HCT116 (cell line): ENCODE measurements at regions not wholly inside any gene's neighbourhood (a gene's known extent, or its start where the extent isn't known, plus 50 kb on each side); places are given as distances from the start of the nearest gene placed in this dataset.

Source experiments
- TF ChIP-seq, protein P1 (sequence below), 3 experiments: fragments of 200-600 bp in 1 of 3; sonication (generic) in 1 of 3; IDR thresholded peaks in 2 of 3; conservative IDR thresholded peaks in 1 of 3; 2 replicates each; pipeline ENCODE4 v1.5.1; 2012 to 2017; ENCODE audit warnings: low read depth in 2 of 3, low read length in 2 of 3, antibody characterized with exemption in 1 of 3, borderline replicate concordance in 1 of 3, control low read depth in 1 of 3, mild to moderate bottlenecking in 1 of 3, mixed read lengths in 1 of 3, mixed run types in 1 of 3, moderate library complexity in 1 of 3; ENCODE audit not compliant: insufficient read depth in 1 of 3
- TF ChIP-seq, protein P2 (sequence below): IDR thresholded peaks from 2 replicates; pipeline ENCODE4 v1.6.1; 2012

DNA sequence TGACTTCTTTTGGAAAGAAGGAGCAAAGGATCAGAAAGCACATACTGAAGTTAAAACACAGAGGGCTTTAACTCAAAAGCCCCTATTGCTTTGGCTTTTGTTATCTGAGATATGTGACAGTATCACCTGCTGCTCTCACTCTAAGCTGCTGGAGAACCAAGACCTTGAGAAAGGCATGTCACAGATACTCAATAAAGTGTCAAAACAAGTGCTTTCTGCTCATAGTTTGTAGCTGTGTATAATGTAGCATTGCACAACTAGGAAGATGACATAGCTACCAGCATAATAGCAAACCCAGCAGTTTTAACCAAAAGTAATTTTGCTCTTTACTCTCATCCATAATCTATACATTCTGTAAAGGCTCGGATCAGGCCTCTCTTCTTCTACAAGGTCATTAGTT is 159.6 kb downstream of the LHFPL1 start:
- TF ChIP-seq, protein P1, sequence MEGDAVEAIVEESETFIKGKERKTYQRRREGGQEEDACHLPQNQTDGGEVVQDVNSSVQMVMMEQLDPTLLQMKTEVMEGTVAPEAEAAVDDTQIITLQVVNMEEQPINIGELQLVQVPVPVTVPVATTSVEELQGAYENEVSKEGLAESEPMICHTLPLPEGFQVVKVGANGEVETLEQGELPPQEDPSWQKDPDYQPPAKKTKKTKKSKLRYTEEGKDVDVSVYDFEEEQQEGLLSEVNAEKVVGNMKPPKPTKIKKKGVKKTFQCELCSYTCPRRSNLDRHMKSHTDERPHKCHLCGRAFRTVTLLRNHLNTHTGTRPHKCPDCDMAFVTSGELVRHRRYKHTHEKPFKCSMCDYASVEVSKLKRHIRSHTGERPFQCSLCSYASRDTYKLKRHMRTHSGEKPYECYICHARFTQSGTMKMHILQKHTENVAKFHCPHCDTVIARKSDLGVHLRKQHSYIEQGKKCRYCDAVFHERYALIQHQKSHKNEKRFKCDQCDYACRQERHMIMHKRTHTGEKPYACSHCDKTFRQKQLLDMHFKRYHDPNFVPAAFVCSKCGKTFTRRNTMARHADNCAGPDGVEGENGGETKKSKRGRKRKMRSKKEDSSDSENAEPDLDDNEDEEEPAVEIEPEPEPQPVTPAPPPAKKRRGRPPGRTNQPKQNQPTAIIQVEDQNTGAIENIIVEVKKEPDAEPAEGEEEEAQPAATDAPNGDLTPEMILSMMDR (IDR thresholded peaks at IDR 0.05 in 2 of 3, conservative IDR thresholded peaks at IDR 0.05 in 1 of 3; ENCODE audit: borderline replicate concordance in 1 of 3, insufficient read depth in 1 of 3, low read depth in 2 of 3, low read length in 2 of 3) = no peak
- TF ChIP-seq, protein P2, sequence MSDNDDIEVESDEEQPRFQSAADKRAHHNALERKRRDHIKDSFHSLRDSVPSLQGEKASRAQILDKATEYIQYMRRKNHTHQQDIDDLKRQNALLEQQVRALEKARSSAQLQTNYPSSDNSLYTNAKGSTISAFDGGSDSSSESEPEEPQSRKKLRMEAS = no peak
